ENCODE measurements at regions not wholly inside any gene's neighbourhood (a gene's known extent, or its start where the extent isn't known, plus 50 kb on each side); places are given as distances from the start of the nearest gene placed in this dataset.
A peak's percentile ranks its signal among the peaks of the same experiment; 100 is the strongest.

DNA sequence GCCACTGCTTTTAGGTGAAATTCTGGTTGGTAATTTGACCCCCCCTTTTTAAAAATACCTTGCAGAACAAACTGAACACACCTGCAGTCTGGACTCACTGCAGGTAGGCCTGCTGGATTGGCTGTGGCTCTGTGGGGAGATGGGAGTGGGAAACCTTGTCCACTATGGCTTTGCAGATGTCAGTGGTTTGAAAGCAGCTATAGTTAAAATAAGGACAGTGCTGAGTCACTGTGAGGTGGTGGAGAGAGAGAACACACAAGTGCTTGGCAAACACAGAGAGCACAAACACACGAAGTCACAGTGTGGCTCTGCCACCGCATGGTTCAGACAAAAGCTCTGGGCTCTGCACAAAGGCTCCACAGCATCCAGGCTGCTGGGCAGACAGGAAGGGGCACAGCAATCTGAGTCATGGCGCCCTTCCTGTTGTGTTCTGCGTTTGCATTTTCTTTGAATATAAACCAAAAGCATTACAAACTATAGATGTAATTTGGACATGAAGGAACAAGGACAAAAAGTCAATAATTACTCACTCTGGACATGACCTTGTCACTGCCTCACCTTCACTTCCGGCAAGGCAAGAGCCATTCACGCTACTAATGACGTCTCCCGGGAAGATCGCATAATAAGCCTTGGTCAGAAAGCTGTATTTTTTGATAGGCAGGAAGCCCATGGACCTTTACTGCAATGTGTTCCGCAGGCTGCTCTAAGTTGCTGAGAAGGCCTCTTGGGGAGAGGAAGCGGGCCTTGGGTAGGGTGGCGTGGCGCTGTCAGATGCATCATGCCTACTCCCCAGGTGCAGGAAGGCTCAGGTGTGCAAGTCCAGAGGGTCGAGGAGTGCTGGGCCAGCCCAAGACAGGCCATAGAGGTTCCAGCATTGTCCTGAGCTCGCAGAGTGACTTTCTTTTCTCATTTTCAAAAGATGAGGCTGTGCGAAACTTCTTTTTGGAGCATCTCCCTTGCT is 60.1 kb upstream of the MED9 start (continued):
- TF ChIP-seq, protein P1, sequence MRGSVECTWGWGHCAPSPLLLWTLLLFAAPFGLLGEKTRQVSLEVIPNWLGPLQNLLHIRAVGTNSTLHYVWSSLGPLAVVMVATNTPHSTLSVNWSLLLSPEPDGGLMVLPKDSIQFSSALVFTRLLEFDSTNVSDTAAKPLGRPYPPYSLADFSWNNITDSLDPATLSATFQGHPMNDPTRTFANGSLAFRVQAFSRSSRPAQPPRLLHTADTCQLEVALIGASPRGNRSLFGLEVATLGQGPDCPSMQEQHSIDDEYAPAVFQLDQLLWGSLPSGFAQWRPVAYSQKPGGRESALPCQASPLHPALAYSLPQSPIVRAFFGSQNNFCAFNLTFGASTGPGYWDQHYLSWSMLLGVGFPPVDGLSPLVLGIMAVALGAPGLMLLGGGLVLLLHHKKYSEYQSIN (CRISPR knock-in tag; IDR thresholded peaks at IDR 0.05; ENCODE audit: borderline replicate concordance): no peak
- TF ChIP-seq PAWR (CRISPR knock-in tag; IDR thresholded peaks at IDR 0.05; ENCODE audit: borderline replicate concordance): no peak
- TF ChIP-seq, protein P2, sequence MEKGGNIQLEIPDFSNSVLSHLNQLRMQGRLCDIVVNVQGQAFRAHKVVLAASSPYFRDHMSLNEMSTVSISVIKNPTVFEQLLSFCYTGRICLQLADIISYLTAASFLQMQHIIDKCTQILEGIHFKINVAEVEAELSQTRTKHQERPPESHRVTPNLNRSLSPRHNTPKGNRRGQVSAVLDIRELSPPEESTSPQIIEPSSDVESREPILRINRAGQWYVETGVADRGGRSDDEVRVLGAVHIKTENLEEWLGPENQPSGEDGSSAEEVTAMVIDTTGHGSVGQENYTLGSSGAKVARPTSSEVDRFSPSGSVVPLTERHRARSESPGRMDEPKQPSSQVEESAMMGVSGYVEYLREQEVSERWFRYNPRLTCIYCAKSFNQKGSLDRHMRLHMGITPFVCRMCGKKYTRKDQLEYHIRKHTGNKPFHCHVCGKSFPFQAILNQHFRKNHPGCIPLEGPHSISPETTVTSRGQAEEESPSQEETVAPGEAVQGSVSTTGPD (CRISPR knock-in tag; IDR thresholded peaks at IDR 0.05): peak; percentile 78; the same call in 1 of the 2 replicates
- no peak for TF ChIP-seq NFYB (CRISPR knock-in tag; IDR thresholded peaks at IDR 0.05)
- TF ChIP-seq, protein P3, sequence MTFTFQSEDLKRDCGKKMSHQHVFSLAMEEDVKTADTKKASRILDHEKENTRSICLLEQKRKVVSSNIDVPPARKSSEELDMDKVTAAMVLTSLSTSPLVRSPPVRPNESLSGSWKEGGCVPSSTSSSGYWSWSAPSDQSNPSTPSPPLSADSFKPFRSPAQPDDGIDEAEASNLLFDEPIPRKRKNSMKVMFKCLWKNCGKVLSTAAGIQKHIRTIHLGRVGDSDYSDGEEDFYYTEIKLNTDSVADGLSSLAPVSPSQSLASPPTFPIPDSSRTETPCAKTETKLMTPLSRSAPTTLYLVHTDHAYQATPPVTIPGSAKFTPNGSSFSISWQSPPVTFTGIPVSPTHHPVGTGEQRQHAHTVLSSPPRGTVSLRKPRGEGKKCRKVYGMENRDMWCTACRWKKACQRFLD (CRISPR knock-in tag; IDR thresholded peaks at IDR 0.05; ENCODE audit: borderline replicate concordance): 0 out of 2 replicates have a peak, but pooled peaks have one; percentile 56
- no peak; the same call in 1 of the 2 replicates for TF ChIP-seq PHF8 (CRISPR knock-in tag; IDR thresholded peaks at IDR 0.05)
- 0 out of 2 replicates have a peak, but pooled peaks have one; percentile 32 for TF ChIP-seq MBD4 (IDR thresholded peaks at IDR 0.05; ENCODE audit: borderline replicate concordance, low read length)
- TF ChIP-seq RCOR2 (CRISPR knock-in tag; IDR thresholded peaks at IDR 0.05): no peak
- TF ChIP-seq ZNF543 (CRISPR knock-in tag; IDR thresholded peaks at IDR 0.05): no peak
- TF ChIP-seq, protein P4, sequence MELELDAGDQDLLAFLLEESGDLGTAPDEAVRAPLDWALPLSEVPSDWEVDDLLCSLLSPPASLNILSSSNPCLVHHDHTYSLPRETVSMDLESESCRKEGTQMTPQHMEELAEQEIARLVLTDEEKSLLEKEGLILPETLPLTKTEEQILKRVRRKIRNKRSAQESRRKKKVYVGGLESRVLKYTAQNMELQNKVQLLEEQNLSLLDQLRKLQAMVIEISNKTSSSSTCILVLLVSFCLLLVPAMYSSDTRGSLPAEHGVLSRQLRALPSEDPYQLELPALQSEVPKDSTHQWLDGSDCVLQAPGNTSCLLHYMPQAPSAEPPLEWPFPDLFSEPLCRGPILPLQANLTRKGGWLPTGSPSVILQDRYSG (CRISPR knock-in tag; IDR thresholded peaks at IDR 0.05): no peak
- no peak for TF ChIP-seq ZNF660 (CRISPR knock-in tag; IDR thresholded peaks at IDR 0.05; ENCODE audit: borderline replicate concordance, low read depth)
- no peak for TF ChIP-seq SETDB1 (CRISPR knock-in tag; IDR thresholded peaks at IDR 0.05; ENCODE audit: borderline replicate concordance)
- TF ChIP-seq SOX13 (IDR thresholded peaks at IDR 0.05): no peak
- peak in 1 of 2 experiments; percentile 45; a peak in 1 of 4 replicates for TF ChIP-seq SOX13 (CRISPR knock-in tag; conservative IDR thresholded peaks at IDR 0.05 in 1 of 2, IDR thresholded peaks at IDR 0.05 in 1 of 2)
- TF ChIP-seq ZNF678 (CRISPR knock-in tag; IDR thresholded peaks at IDR 0.05): no peak
- no peak for TF ChIP-seq ZNF550 (CRISPR knock-in tag; IDR thresholded peaks at IDR 0.05; ENCODE audit: borderline replicate concordance)
- TF ChIP-seq ISL2 (CRISPR knock-in tag; IDR thresholded peaks at IDR 0.05): no peak
- no peak for TF ChIP-seq HOXA7 (CRISPR knock-in tag; IDR thresholded peaks at IDR 0.05)
- TF ChIP-seq NFIC (IDR thresholded peaks at IDR 0.05; ENCODE audit: low read length): no peak
- TF ChIP-seq RFX3 (CRISPR knock-in tag; IDR thresholded peaks at IDR 0.05): no peak
- no peak for TF ChIP-seq EED (CRISPR knock-in tag; IDR thresholded peaks at IDR 0.05)
- TF ChIP-seq, protein P5, sequence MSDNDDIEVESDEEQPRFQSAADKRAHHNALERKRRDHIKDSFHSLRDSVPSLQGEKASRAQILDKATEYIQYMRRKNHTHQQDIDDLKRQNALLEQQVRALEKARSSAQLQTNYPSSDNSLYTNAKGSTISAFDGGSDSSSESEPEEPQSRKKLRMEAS (IDR thresholded peaks at IDR 0.05): peak; percentile 88
- 0 out of 2 replicates have a peak, but pooled peaks have one; percentile 14 for TF ChIP-seq STAG1 (CRISPR knock-in tag; IDR thresholded peaks at IDR 0.05)
- TF ChIP-seq TAF1 (CRISPR knock-in tag; IDR thresholded peaks at IDR 0.05): no peak
- no peak for TF ChIP-seq SOX6 (IDR thresholded peaks at IDR 0.05)
- TF ChIP-seq SOX6 (CRISPR knock-in tag; IDR thresholded peaks at IDR 0.05): peak; percentile 70; the same call in 1 of the 2 replicates
- no peak for TF ChIP-seq ZNF749 (CRISPR knock-in tag; IDR thresholded peaks at IDR 0.05; ENCODE audit: borderline replicate concordance)
